ENCODE measurements at regions not wholly inside any gene's neighbourhood (a gene's known extent, or its start where the extent isn't known, plus 50 kb on each side); places are given as distances from the start of the nearest gene placed in this dataset.
A peak's percentile ranks its signal among the peaks of the same experiment; 100 is the strongest.

DNA sequence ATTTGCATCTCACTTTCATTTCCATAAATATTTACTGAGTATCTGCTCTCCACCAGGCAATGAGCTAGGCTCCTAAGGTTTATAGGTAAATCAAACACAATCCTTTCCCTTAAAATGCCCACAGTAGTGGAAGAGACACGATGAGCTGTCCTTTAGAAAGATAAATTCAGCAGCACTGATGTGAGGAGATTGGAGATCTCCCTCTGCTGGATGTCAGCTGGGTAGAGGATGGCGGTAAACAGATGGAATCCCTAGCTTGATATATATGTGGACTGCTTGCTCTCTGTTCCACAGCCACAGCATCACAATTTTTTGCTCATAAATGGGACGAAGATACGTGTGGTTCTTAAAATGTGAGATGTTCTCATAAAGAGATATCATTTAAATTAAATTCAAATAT is 216.4 kb upstream of the RASGEF1B start:
- H3K27me3 Mint-ChIP-seq (ENCODE audit: insufficient read depth, unreplicated experiment): no peaks in the 10 kb centered on the region
- intact Hi-C loops (cut with micrococcal nuclease): loop anchor here (1.0 to 5.0 kb wide), 4 partner anchors 154 to 282 kb away; partner anchors contain the start of gene RASGEF1B
- ChIA-PET CTCF (interaction anchor here (0.6 to 2.1 kb wide), 8 partner anchors 11 to 282 kb away, joined by 3 to 11 read pairs (median 4); partner anchors contain the start of gene RASGEF1B), POLR2A (no interaction called here)
- H3K36me3 Mint-ChIP-seq (ENCODE audit: insufficient read depth, unreplicated experiment): no peaks in the 10 kb centered on the region
- TF ChIP-seq CTCF (IDR thresholded peaks at IDR 0.05; ENCODE audit: unreplicated experiment): no peak
- DNase-seq (ENCODE audit: unreplicated experiment): peak; percentile 7
- no peaks in the 10 kb centered on the region for H3K4me1 Mint-ChIP-seq (ENCODE audit: insufficient read depth, unreplicated experiment)
- H3K9me3 Mint-ChIP-seq (ENCODE audit: unreplicated experiment): no peaks in the 10 kb centered on the region
- H3K4me3 Mint-ChIP-seq (ENCODE audit: unreplicated experiment): no peak overlapping the region
- BruUV-seq (replicated peaks): no TSS peak
- H3K27ac Mint-ChIP-seq (ENCODE audit: low read depth, unreplicated experiment): no peak overlapping the region

DNA sequence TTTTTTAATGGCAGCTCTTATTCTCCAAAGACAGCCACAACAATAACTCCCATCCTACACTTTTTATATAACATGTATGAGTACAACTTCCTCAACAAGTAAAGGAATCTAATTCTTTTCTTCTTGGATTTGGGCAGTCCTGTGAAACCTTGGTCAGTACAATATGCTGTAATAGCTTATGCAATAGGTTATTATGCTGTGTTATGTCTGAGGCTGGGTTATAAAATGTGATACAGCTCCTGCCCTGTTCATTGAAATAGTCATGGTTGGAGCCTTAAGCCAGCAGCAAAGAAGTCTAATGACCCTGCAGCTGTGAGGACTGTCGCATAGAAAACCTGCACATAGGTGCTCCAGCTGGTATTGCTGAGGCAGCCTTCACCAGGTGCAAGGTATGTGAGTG is 215.8 kb upstream of the RASGEF1B start:
- no peaks in the 10 kb centered on the region for H3K4me1 Mint-ChIP-seq (ENCODE audit: insufficient read depth, unreplicated experiment)
- no peak overlapping the region for H3K27ac Mint-ChIP-seq (ENCODE audit: low read depth, unreplicated experiment)
- intact Hi-C loops (cut with micrococcal nuclease): loop anchor here (5.0 kb wide), 1 partner anchor 155 kb away; no protein-coding TSS in a partner anchor
- no peaks in the 10 kb centered on the region for H3K36me3 Mint-ChIP-seq (ENCODE audit: insufficient read depth, unreplicated experiment)
- no peaks in the 10 kb centered on the region for H3K9me3 Mint-ChIP-seq (ENCODE audit: unreplicated experiment)
- BruUV-seq (replicated peaks): no TSS peak
- ChIA-PET POLR2A (no interaction called here), CTCF (interaction anchor here (0.8 to 2.1 kb wide), 5 partner anchors 10 to 281 kb away, joined by 3 to 11 read pairs (median 4); partner anchors contain the start of gene RASGEF1B)
- H3K4me3 Mint-ChIP-seq (ENCODE audit: unreplicated experiment): no peak overlapping the region
- TF ChIP-seq CTCF (IDR thresholded peaks at IDR 0.05; ENCODE audit: unreplicated experiment): no peak
- H3K27me3 Mint-ChIP-seq (ENCODE audit: insufficient read depth, unreplicated experiment): no peaks in the 10 kb centered on the region
- no peak for DNase-seq (ENCODE audit: unreplicated experiment)

- intact Hi-C loops (cut with micrococcal nuclease): loop anchor here (5.0 kb wide), 1 partner anchor 157 kb away; no protein-coding TSS in a partner anchor
- Mint-ChIP-seq H3K27me3 (ENCODE audit: insufficient read depth, unreplicated experiment) (no peaks in the 10 kb centered on the region), H3K27ac (ENCODE audit: low read depth, unreplicated experiment) (no peak overlapping the region), H3K4me1 (ENCODE audit: insufficient read depth, unreplicated experiment) (no peaks in the 10 kb centered on the region), H3K36me3 (ENCODE audit: insufficient read depth, unreplicated experiment) (no peaks in the 10 kb centered on the region), H3K4me3 (ENCODE audit: unreplicated experiment) (no peak overlapping the region), H3K9me3 (ENCODE audit: unreplicated experiment) (no peaks in the 10 kb centered on the region)
- POLR2A ChIA-PET: no interaction called here
- no TSS peak for BruUV-seq (replicated peaks)
- no peak for TF ChIP-seq CTCF (IDR thresholded peaks at IDR 0.05; ENCODE audit: unreplicated experiment)
- CTCF ChIA-PET: interaction anchor here (0.7 kb wide), 1 partner anchor 106 kb away, joined by 3 read pairs; no protein-coding TSS in a partner anchor
- DNase-seq (ENCODE audit: unreplicated experiment): no peak
These were observed 213.4 kb upstream of the RASGEF1B start for GRCh38 chr4:81685104-81685503.

- Mint-ChIP-seq H3K27ac (ENCODE audit: low read depth, unreplicated experiment) (no peak overlapping the region), H3K9me3 (ENCODE audit: unreplicated experiment) (no peaks in the 10 kb centered on the region), H3K4me1 (ENCODE audit: insufficient read depth, unreplicated experiment) (no peaks in the 10 kb centered on the region), H3K27me3 (ENCODE audit: insufficient read depth, unreplicated experiment) (no peaks in the 10 kb centered on the region), H3K4me3 (ENCODE audit: unreplicated experiment) (no peak overlapping the region), H3K36me3 (ENCODE audit: insufficient read depth, unreplicated experiment) (no peaks in the 10 kb centered on the region)
- intact Hi-C loops (cut with micrococcal nuclease): no loop called here
- CTCF ChIA-PET: interaction anchor here (0.7 to 1.0 kb wide), 2 partner anchors 106 to 213 kb away, joined by 3 read pairs; partner anchors contain the start of gene RASGEF1B
- POLR2A ChIA-PET: interaction anchor here (0.6 to 0.8 kb wide), 2 partner anchors 121 to 509 kb away, joined by 3 read pairs; no protein-coding TSS in a partner anchor
- no TSS peak for BruUV-seq (replicated peaks)
- DNase-seq (ENCODE audit: unreplicated experiment): no peak
- no peak for TF ChIP-seq CTCF (IDR thresholded peaks at IDR 0.05; ENCODE audit: unreplicated experiment)
These were observed 212.6 kb upstream of the RASGEF1B start for GRCh38 chr4:81684352-81684751.
